ENCODE measurements at regions not wholly inside any gene's neighbourhood (a gene's known extent, or its start where the extent isn't known, plus 50 kb on each side); places are given as distances from the start of the nearest gene placed in this dataset.
"Not testable (repeated sequence)": the region's sequence is repeated elsewhere in the genome, so short reads cannot be mapped to it uniquely, and the experiment has no call there.

- H3K36me3 ChIP-seq = no peaks in the 10 kb centered on the region
- no peak for DNase-seq (ENCODE audit: low spot score in 2 of 2)
- TF ChIP-seq POLR2AphosphoS5 (IDR thresholded peaks at IDR 0.05) (no peak), POLR2A (IDR thresholded peaks at IDR 0.05) (no peak), CTCF (IDR thresholded peaks at IDR 0.05) (no peak)
- intact Hi-C loops (cut with DNase I; ENCODE audit: low total_unique reads) = no loop called here
- no peaks in the 10 kb centered on the region for H3K9me3 ChIP-seq
- H3K27me3 ChIP-seq = no peaks in the 10 kb centered on the region
- H3K4me3 ChIP-seq = no peak overlapping the region
- no peak overlapping the region for H3K27ac ChIP-seq
- H3K4me1 ChIP-seq = no peaks in the 10 kb centered on the region
Observed at GRCh38 chr2:58473165-58473564, 232.0 kb upstream of the FANCL start.

DNA sequence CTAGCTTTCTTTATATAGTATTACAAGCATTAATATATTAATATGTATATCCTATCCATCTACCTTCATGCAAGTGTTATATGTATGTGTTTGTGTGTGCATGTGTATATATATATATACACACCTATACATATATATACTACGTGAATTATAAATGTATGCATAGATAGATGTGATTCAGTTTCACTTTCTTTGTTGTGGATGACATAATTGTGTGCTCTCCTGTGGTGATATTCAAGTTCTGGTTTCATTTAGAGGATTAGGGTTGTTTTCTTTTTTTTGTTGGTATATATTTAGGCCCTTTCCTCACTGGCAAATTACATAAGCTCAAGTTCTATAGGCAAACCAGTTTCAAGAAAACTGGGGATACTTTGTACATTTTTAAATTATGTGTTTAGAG, 225.7 kb upstream of the FANCL start:
- H3K4me3 ChIP-seq = no peak overlapping the region
- H3K36me3 ChIP-seq = no peaks in the 10 kb centered on the region
- no peaks in the 10 kb centered on the region for H3K4me1 ChIP-seq
- intact Hi-C loops (cut with DNase I; ENCODE audit: low total_unique reads) = no loop called here
- H3K27me3 ChIP-seq = no peaks in the 10 kb centered on the region
- no peak for DNase-seq (ENCODE audit: low spot score in 2 of 2)
- H3K27ac ChIP-seq = no peak overlapping the region
- TF ChIP-seq POLR2AphosphoS5 (IDR thresholded peaks at IDR 0.05) (no peak), POLR2A (IDR thresholded peaks at IDR 0.05) (no peak), CTCF (IDR thresholded peaks at IDR 0.05) (no peak)
- no peaks in the 10 kb centered on the region for H3K9me3 ChIP-seq

GRCh38 chr2:58466021-58466420, 224.9 kb upstream of the FANCL start:
- H3K9me3 ChIP-seq; H3K36me3 ChIP-seq; H3K4me3 ChIP-seq; intact Hi-C loops (cut with DNase I; ENCODE audit: low total_unique reads); H3K4me1 ChIP-seq; H3K27ac ChIP-seq; H3K27me3 ChIP-seq; DNase-seq (ENCODE audit: low spot score in 2 of 2): not testable (repeated sequence)

- Histone ChIP-seq H3K27ac (no peak overlapping the region), H3K4me1 (no peaks in the 10 kb centered on the region), H3K36me3 (no peaks in the 10 kb centered on the region), H3K27me3 (no peaks in the 10 kb centered on the region), H3K9me3 (no peaks in the 10 kb centered on the region), H3K4me3 (no peak overlapping the region)
- DNase-seq (ENCODE audit: low spot score in 2 of 2) = no peak
- no peak for TF ChIP-seq POLR2AphosphoS5 (IDR thresholded peaks at IDR 0.05)
- TF ChIP-seq CTCF (IDR thresholded peaks at IDR 0.05) = no peak
- no peak for TF ChIP-seq POLR2A (IDR thresholded peaks at IDR 0.05)
- intact Hi-C loops (cut with DNase I; ENCODE audit: low total_unique reads) = no loop called here
Observed at GRCh38 chr2:58460670-58461069, 219.5 kb upstream of the FANCL start.

GRCh38 chr2:58449286-58450010, 208.3 kb upstream of the FANCL start:
- intact Hi-C loops (cut with DNase I; ENCODE audit: low total_unique reads) = loop anchor here (5.0 kb wide), 1 partner anchor 823 kb away; no protein-coding TSS in a partner anchor
- no peaks in the 10 kb centered on the region for H3K4me1 ChIP-seq
- no peak for TF ChIP-seq POLR2A (IDR thresholded peaks at IDR 0.05)
- no peak for TF ChIP-seq POLR2AphosphoS5 (IDR thresholded peaks at IDR 0.05)
- TF ChIP-seq CTCF (IDR thresholded peaks at IDR 0.05) = no peak

More at GRCh38 chr2:58449286-58450010, 208.3 kb upstream of the FANCL start:
- Histone ChIP-seq H3K27ac (no peak overlapping the region), H3K27me3 (no peaks in the 10 kb centered on the region), H3K9me3 (no peaks in the 10 kb centered on the region), H3K36me3 (no peaks in the 10 kb centered on the region), H3K4me3 (no peak overlapping the region)
- no peak for DNase-seq (ENCODE audit: low spot score in 2 of 2)
